Hepatocyte (in vitro differentiated cells): ENCODE measurements at regions not wholly inside any gene's neighbourhood (a gene's known extent, or its start where the extent isn't known, plus 50 kb on each side); places are given as distances from the start of the nearest gene placed in this dataset.

ENCODE experiments used
- CTCF ChIP-seq: fragments of 200-600 bp; sonication (generic); IDR thresholded peaks from 2 replicates; pipeline ENCODE4 v1.5.1; 2016; ENCODE audit warnings: antibody characterized with exemption, mild to moderate bottlenecking; ENCODE audit not compliant: poor library complexity
- EZH2 ChIP-seq: fragments of 200-600 bp; sonication (generic); IDR thresholded peaks from 2 replicates; pipeline ENCODE4 v1.6.1; 2016; ENCODE audit warnings: antibody characterized with exemption, mild to moderate bottlenecking, borderline replicate concordance
- EZH2phosphoT487 ChIP-seq: fragments of 200-600 bp; sonication (generic); IDR thresholded peaks from one replicate; pipeline ENCODE4 v1.6.1; 2018; ENCODE audit warnings: antibody characterized with exemption, mild to moderate bottlenecking, low read depth, moderate library complexity; ENCODE audit not compliant: unreplicated experiment, severe bottlenecking

GRCh38 chr5:62795926-62796325, 217.3 kb downstream of the LRRC70 start:
- no peak for TF ChIP-seq CTCF
- TF ChIP-seq EZH2: no peak
- TF ChIP-seq EZH2phosphoT487: no peak
